Neural cell (in vitro differentiated cells): ENCODE measurements at regions not wholly inside any gene's neighbourhood (a gene's known extent, or its start where the extent isn't known, plus 50 kb on each side); places are given as distances from the start of the nearest gene placed in this dataset.

Source experiments
- H2AFZ ChIP-seq: fragments of 200-600, 300-800 bp; sonication (generic), shearing (Covaris generic); 2 replicates; pipeline ENCODE4 v1.6.0; 2014; ENCODE audit warnings: low read depth, mild to moderate bottlenecking, antibody characterized with exemption, low read length, moderate library complexity
- H3F3A ChIP-seq: fragments of 200-600 bp; shearing (Covaris generic); 2 replicates; pipeline ENCODE4 v1.6.1; 2016; ENCODE audit warnings: mild to moderate bottlenecking, moderate library complexity, mixed read lengths, antibody characterized with exemption, low read length; ENCODE audit not compliant: insufficient read depth, poor library complexity, severe bottlenecking
- H3K27ac ChIP-seq: fragments of 200-600, 300-800 bp; sonication (generic), shearing (Covaris generic); 2 replicates; pipeline ENCODE4 v1.5.1; 2014; ENCODE audit warnings: mild to moderate bottlenecking, low read length, moderate library complexity
- H3K27me3 ChIP-seq: fragments of 300-800, 200-600 bp; sonication (generic), shearing (Covaris generic); 2 replicates; pipeline ENCODE4 v1.6.0; 2014; ENCODE audit warnings: mild to moderate bottlenecking, low read depth, low read length, moderate library complexity; ENCODE audit not compliant: insufficient read depth
- H3K36me3 ChIP-seq: fragments of 300-800, 200-600 bp; sonication (generic), shearing (Covaris generic); 2 replicates; pipeline ENCODE4 v1.5.1; 2014; ENCODE audit warnings: mild to moderate bottlenecking, antibody characterized with exemption, low read length, moderate library complexity; ENCODE audit not compliant: insufficient read depth
- H3K4me2 ChIP-seq: fragments of 300-800, 200-600 bp; sonication (generic), shearing (Covaris generic); 2 replicates; pipeline ENCODE4 v1.6.0; 2014; ENCODE audit warnings: mild to moderate bottlenecking, low read length
- H3K4me3 ChIP-seq: fragments of 300-800, 200-600 bp; sonication (generic), shearing (Covaris generic); 2 replicates; pipeline ENCODE4 v1.5.1; 2014; ENCODE audit warnings: mild to moderate bottlenecking, low read length, moderate library complexity
- H3K79me2 ChIP-seq: fragments of 200-600 bp; shearing (Covaris generic); replicated peaks from 2 replicates; pipeline ENCODE4 v1.6.0; 2014; ENCODE audit warnings: mild to moderate bottlenecking, low read length, moderate library complexity; ENCODE audit not compliant: insufficient read depth
- H3K9ac ChIP-seq: fragments of 300-800, 200-600 bp; sonication (generic), shearing (Covaris generic); 2 replicates; pipeline ENCODE4 v1.6.1; 2016; ENCODE audit warnings: mild to moderate bottlenecking, low read length, mixed read lengths
- H3K9me2 ChIP-seq: fragments of 200-600 bp; shearing (Covaris generic); 2 replicates; pipeline ENCODE4 v1.6.1; 2016; ENCODE audit warnings: mild to moderate bottlenecking, low read length, mixed read lengths; ENCODE audit not compliant: insufficient read depth
- H3K9me3 ChIP-seq: fragments of 200-600, 300-800 bp; sonication (generic), shearing (Covaris generic); 2 replicates; pipeline ENCODE4 v1.6.1; 2016; ENCODE audit warnings: mild to moderate bottlenecking, mixed run types, low read length, moderate library complexity, mixed read lengths
- H4K20me1 ChIP-seq: fragments of 200-600 bp; shearing (Covaris generic); 2 replicates; pipeline ENCODE4 v1.6.1; 2016; ENCODE audit warnings: mild to moderate bottlenecking, mixed run types; ENCODE audit not compliant: insufficient read depth
- CTCF ChIP-seq: fragments of 450-650 bp; IDR thresholded peaks from 2 replicates; pipeline ENCODE4 v1.5.1; 2014; ENCODE audit warnings: antibody characterized with exemption, mild to moderate bottlenecking, moderate library complexity; ENCODE audit not compliant: poor library complexity, severe bottlenecking
- EP300 ChIP-seq: fragments of 450-650 bp; conservative IDR thresholded peaks from 2 replicates; pipeline ENCODE4 v1.6.1; 2014; ENCODE audit warnings: antibody characterized with exemption, mild to moderate bottlenecking, moderate library complexity; ENCODE audit not compliant: poor library complexity, severe bottlenecking
- EZH2 ChIP-seq: fragments of 200-600, 300-800 bp; shearing (Covaris generic), sonication (generic); IDR thresholded peaks from 2 replicates; pipeline ENCODE4 v1.6.1; 2014; ENCODE audit warnings: antibody characterized with exemption, low read length, borderline replicate concordance, mild to moderate bottlenecking; ENCODE audit not compliant: insufficient read depth, poor library complexity, severe bottlenecking
- MXI1 ChIP-seq: fragments of 450-650 bp; conservative IDR thresholded peaks from 2 replicates; pipeline ENCODE4 v1.6.1; 2014; ENCODE audit warnings: antibody characterized with exemption, mild to moderate bottlenecking; ENCODE audit not compliant: poor library complexity, severe bottlenecking
- POLR2AphosphoS5 ChIP-seq: IDR thresholded peaks from 2 replicates; pipeline ENCODE4 v1.6.1; 2012
- RAD21 ChIP-seq: fragments of 450-650 bp; conservative IDR thresholded peaks from 2 replicates; pipeline ENCODE4 v1.6.1; 2014; ENCODE audit warnings: antibody characterized with exemption, mild to moderate bottlenecking, moderate library complexity
- REST ChIP-seq: IDR thresholded peaks from 2 replicates; pipeline ENCODE4 v1.6.1; 2012; ENCODE audit warnings: borderline replicate concordance
- SMC3 ChIP-seq: fragments of 450-650 bp; conservative IDR thresholded peaks from 2 replicates; pipeline ENCODE4 v1.6.1; 2014; ENCODE audit warnings: antibody characterized with exemption, mild to moderate bottlenecking, moderate library complexity; ENCODE audit not compliant: poor library complexity
- TAF1 ChIP-seq: IDR thresholded peaks from 2 replicates; pipeline ENCODE4 v1.6.1; 2012; ENCODE audit warnings: low read depth

- H3K27ac ChIP-seq, result no peak overlapping the region
- H2AFZ ChIP-seq, result no peak overlapping the region
- no peak overlapping the region for H3K9ac ChIP-seq
- H3F3A ChIP-seq, result no peaks in the 10 kb centered on the region
- no peaks in the 10 kb centered on the region for H3K36me3 ChIP-seq
- TF ChIP-seq EZH2 (no peak), TAF1 (no peak), EP300 (no peak), CTCF (no peak), REST (no peak), POLR2AphosphoS5 (no peak), RAD21 (no peak), SMC3 (no peak), MXI1 (no peak)
- no peak overlapping the region for H3K4me3 ChIP-seq
- no peaks in the 10 kb centered on the region for H3K79me2 ChIP-seq
- H3K9me2 ChIP-seq, result no peaks in the 10 kb centered on the region
- H3K9me3 ChIP-seq, result no peaks in the 10 kb centered on the region
- H3K27me3 ChIP-seq, result no peaks in the 10 kb centered on the region
- no peaks in the 10 kb centered on the region for H4K20me1 ChIP-seq
- H3K4me2 ChIP-seq, result no peak overlapping the region
Observed at GRCh38 chr12:92547420-92547819, 155.4 kb upstream of the PLEKHG7 start.

- Histone ChIP-seq H3K9ac (no peak overlapping the region), H3K27me3 (no peaks in the 10 kb centered on the region), H3F3A (no peaks in the 10 kb centered on the region), H3K79me2 (no peaks in the 10 kb centered on the region), H3K9me3 (no peaks in the 10 kb centered on the region), H3K36me3 (no peaks in the 10 kb centered on the region), H2AFZ (no peak overlapping the region), H3K9me2 (no peaks in the 10 kb centered on the region), H3K27ac (no peak overlapping the region), H4K20me1 (no peaks in the 10 kb centered on the region), H3K4me2 (no peak overlapping the region), H3K4me3 (no peak overlapping the region)
- TF ChIP-seq EZH2, result no peak
Observed at GRCh38 chr12:92546635-92547348, 156.0 kb upstream of the PLEKHG7 start.
